ENCODE measurements at regions not wholly inside any gene's neighbourhood (a gene's known extent, or its start where the extent isn't known, plus 50 kb on each side); places are given as distances from the start of the nearest gene placed in this dataset.

- no peak overlapping the region for H3K4me3 ChIP-seq (ENCODE audit: low read depth, low read length)
- no peak for TF ChIP-seq CTCF (IDR thresholded peaks at IDR 0.05; ENCODE audit: low read depth, low read length, missing control alignments)
- no peak for DNase-seq (ENCODE audit: low read depth)
- in situ Hi-C loops (cut with HindIII; ENCODE audit: low sequenced_read_pairs): no loop called here
Measured at GRCh38 chr6:2596222-2596621, 154.5 kb downstream of the MYLK4 start.

GRCh38 chr6:2594868-2595267 lies 155.9 kb downstream of the MYLK4 start:
- DNase-seq (ENCODE audit: low read depth): no peak
- no peak overlapping the region for H3K4me3 ChIP-seq (ENCODE audit: low read depth, low read length)
- in situ Hi-C loops (cut with HindIII; ENCODE audit: low sequenced_read_pairs): no loop called here
- no peak for TF ChIP-seq CTCF (IDR thresholded peaks at IDR 0.05; ENCODE audit: low read depth, low read length, missing control alignments)

- no peak for DNase-seq (ENCODE audit: low read depth)
- TF ChIP-seq CTCF (IDR thresholded peaks at IDR 0.05; ENCODE audit: low read depth, low read length, missing control alignments): no peak
- in situ Hi-C loops (cut with HindIII; ENCODE audit: low sequenced_read_pairs): no loop called here
- H3K4me3 ChIP-seq (ENCODE audit: low read depth, low read length): no peak overlapping the region
Measured at GRCh38 chr6:2593167-2593566, 157.6 kb downstream of the MYLK4 start.

- no peak for TF ChIP-seq CTCF (IDR thresholded peaks at IDR 0.05; ENCODE audit: low read depth, low read length, missing control alignments)
- in situ Hi-C loops (cut with HindIII; ENCODE audit: low sequenced_read_pairs): no loop called here
- H3K4me3 ChIP-seq (ENCODE audit: low read depth, low read length): no peak overlapping the region
- DNase-seq (ENCODE audit: low read depth): no peak
Measured at GRCh38 chr6:2589171-2589661, 161.5 kb downstream of the MYLK4 start.

GRCh38 chr6:2583459-2583858 lies 167.3 kb downstream of the MYLK4 start:
- H3K4me3 ChIP-seq (ENCODE audit: low read depth, low read length): no peak overlapping the region
- no peak for DNase-seq (ENCODE audit: low read depth)
- TF ChIP-seq CTCF (IDR thresholded peaks at IDR 0.05; ENCODE audit: low read depth, low read length, missing control alignments): no peak
- in situ Hi-C loops (cut with HindIII; ENCODE audit: low sequenced_read_pairs): no loop called here

- in situ Hi-C loops (cut with HindIII; ENCODE audit: low sequenced_read_pairs): no loop called here
- no peak for TF ChIP-seq CTCF (IDR thresholded peaks at IDR 0.05; ENCODE audit: low read depth, low read length, missing control alignments)
- no peak overlapping the region for H3K4me3 ChIP-seq (ENCODE audit: low read depth, low read length)
- no peak for DNase-seq (ENCODE audit: low read depth)
Measured at GRCh38 chr6:2582268-2582667, 168.5 kb downstream of the MYLK4 start.

- no peak for TF ChIP-seq CTCF (IDR thresholded peaks at IDR 0.05; ENCODE audit: low read depth, low read length, missing control alignments)
- DNase-seq (ENCODE audit: low read depth): no peak
- no peak overlapping the region for H3K4me3 ChIP-seq (ENCODE audit: low read depth, low read length)
- in situ Hi-C loops (cut with HindIII; ENCODE audit: low sequenced_read_pairs): no loop called here
Measured at GRCh38 chr6:2581611-2582010, 169.1 kb downstream of the MYLK4 start.

Data from astrocyte of the cerebellum (primary cell).